Neural crest cell (in vitro differentiated cells): ENCODE measurements at regions not wholly inside any gene's neighbourhood (a gene's known extent, or its start where the extent isn't known, plus 50 kb on each side); places are given as distances from the start of the nearest gene placed in this dataset.

Experiments used
- DNase-seq: peaks from one replicate; pipeline ENCODE4 v3.0.0; 2021; ENCODE audit warnings: low read depth, mixed read lengths, low spot score
- H3K27ac Mint-ChIP-seq: one replicate; pipeline ENCODE4 v1.8.0; 2021; ENCODE audit warnings: mild to moderate bottlenecking, mixed read lengths; ENCODE audit not compliant: unreplicated experiment
- H3K27me3 Mint-ChIP-seq: 2 replicates; pipeline ENCODE4 v1.8.0; 2021; ENCODE audit warnings: low read depth, mild to moderate bottlenecking, mixed read lengths
- H3K36me3 Mint-ChIP-seq: 2 replicates; pipeline ENCODE4 v1.8.0; 2021; ENCODE audit warnings: low read depth, mild to moderate bottlenecking, mixed read lengths
- H3K4me1 Mint-ChIP-seq: 2 replicates; pipeline ENCODE4 v1.8.0; 2021; ENCODE audit warnings: mixed read lengths
- H3K4me3 Mint-ChIP-seq: one replicate; pipeline ENCODE4 v1.8.0; 2021; ENCODE audit warnings: mild to moderate bottlenecking, mixed read lengths
- H3K9me3 Mint-ChIP-seq: 2 replicates; pipeline ENCODE4 v1.8.0; 2021; ENCODE audit warnings: mixed read lengths
- CTCF ChIP-seq: fragments of 200-600 bp; sonication (generic); conservative IDR thresholded peaks from 2 replicates; pipeline ENCODE4 v1.5.0; 2021; ENCODE audit warnings: antibody characterized with exemption, mild to moderate bottlenecking

- Mint-ChIP-seq H3K4me3 (no peak overlapping the region), H3K4me1 (no peaks in the 10 kb centered on the region), H3K36me3 (no peaks in the 10 kb centered on the region), H3K27ac (no peak overlapping the region), H3K27me3 (peaks cover 22% of the 10 kb centered on the region), H3K9me3 (peaks cover 10% of the 10 kb centered on the region)
- no peak for DNase-seq
- TF ChIP-seq CTCF: no peak
Observed at GRCh38 chr12:46884362-46884761, 58.6 kb upstream of the SLC38A4 start.

GRCh38 chr12:46886541-46887041 is 60.8 kb upstream of the SLC38A4 start:
- Mint-ChIP-seq H3K36me3 (no peaks in the 10 kb centered on the region), H3K4me1 (no peaks in the 10 kb centered on the region), H3K9me3 (peaks cover 3% of the 10 kb centered on the region), H3K27me3 (peaks cover 9% of the 10 kb centered on the region), H3K4me3 (no peak overlapping the region), H3K27ac (no peak overlapping the region)
- no peak for DNase-seq
- no peak for TF ChIP-seq CTCF

DNA sequence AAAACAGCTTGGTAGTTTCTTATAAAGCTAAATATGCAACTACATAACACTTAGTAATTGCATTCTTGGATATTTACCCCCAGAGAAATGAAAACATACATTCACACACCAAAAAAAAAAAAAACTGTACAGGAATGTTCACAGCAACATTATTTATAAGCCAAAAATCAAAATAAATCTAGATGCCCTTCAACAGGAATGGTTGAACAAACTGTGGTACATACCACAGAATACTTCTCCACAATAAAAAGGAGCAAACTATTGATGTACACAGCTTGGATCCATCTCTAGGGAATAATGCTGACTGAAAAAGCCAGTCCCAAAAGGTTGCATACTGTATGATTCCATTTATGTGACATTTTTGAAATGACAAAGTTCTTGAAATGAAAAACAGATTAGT is 62.1 kb upstream of the SLC38A4 start:
- Mint-ChIP-seq H3K27ac (no peak overlapping the region), H3K4me1 (no peaks in the 10 kb centered on the region), H3K36me3 (no peaks in the 10 kb centered on the region), H3K27me3 (peaks cover 10% of the 10 kb centered on the region), H3K9me3 (no peaks in the 10 kb centered on the region), H3K4me3 (no peak overlapping the region)
- DNase-seq: no peak
- TF ChIP-seq CTCF: no peak

- Mint-ChIP-seq H3K9me3 (no peaks in the 10 kb centered on the region), H3K27ac (no peak overlapping the region), H3K27me3 (peaks cover 10% of the 10 kb centered on the region), H3K36me3 (no peaks in the 10 kb centered on the region), H3K4me3 (no peak overlapping the region), H3K4me1 (no peaks in the 10 kb centered on the region)
- no peak for TF ChIP-seq CTCF
- DNase-seq: no peak
Observed at GRCh38 chr12:46888568-46888967, 62.8 kb upstream of the SLC38A4 start.

DNA sequence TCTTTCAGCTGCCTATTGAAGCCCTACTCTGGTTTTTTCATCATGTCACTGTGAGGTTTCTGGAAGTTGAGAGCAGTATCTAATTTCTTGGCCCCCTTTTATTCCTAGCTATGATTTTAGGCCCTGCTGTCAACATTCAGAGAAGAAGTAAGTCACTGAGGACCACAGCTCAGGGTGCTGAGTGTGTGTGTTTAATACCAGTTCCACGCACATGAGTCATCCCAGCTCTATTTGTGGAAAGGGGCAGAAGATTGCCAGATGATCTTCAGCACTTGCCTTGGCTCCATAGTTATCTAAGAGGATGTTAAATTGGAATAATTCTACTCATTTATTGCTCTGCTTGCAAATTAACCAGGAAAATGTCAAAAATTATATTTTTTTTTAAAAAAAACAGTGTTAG is 65.5 kb upstream of the SLC38A4 start:
- Mint-ChIP-seq H3K36me3 (no peaks in the 10 kb centered on the region), H3K9me3 (no peaks in the 10 kb centered on the region), H3K27ac (no peak overlapping the region), H3K27me3 (peaks cover 10% of the 10 kb centered on the region), H3K4me3 (no peak overlapping the region), H3K4me1 (no peaks in the 10 kb centered on the region)
- DNase-seq: no peak
- no peak for TF ChIP-seq CTCF
